GM12865 (cell line): ENCODE measurements at regions not wholly inside any gene's neighbourhood (a gene's known extent, or its start where the extent isn't known, plus 50 kb on each side); places are given as distances from the start of the nearest gene placed in this dataset.

ENCODE experiments used
- DNase-seq: peaks from one replicate; pipeline ENCODE4 v3.0.0; 2010; ENCODE audit warnings: low read depth
- H3K4me3 ChIP-seq: 2 replicates; pipeline ENCODE4 v1.5.1; 2011; ENCODE audit warnings: mild to moderate bottlenecking, low read depth, low read length, control low read depth
- TF ChIP-seq, protein P1 (sequence below): IDR thresholded peaks from 2 replicates; pipeline ENCODE4 v1.5.1; 2011; ENCODE audit warnings: low read length, control low read depth, low read depth, inconsistent platforms; ENCODE audit not compliant: insufficient read depth; ENCODE audit errors: missing control alignments

DNA sequence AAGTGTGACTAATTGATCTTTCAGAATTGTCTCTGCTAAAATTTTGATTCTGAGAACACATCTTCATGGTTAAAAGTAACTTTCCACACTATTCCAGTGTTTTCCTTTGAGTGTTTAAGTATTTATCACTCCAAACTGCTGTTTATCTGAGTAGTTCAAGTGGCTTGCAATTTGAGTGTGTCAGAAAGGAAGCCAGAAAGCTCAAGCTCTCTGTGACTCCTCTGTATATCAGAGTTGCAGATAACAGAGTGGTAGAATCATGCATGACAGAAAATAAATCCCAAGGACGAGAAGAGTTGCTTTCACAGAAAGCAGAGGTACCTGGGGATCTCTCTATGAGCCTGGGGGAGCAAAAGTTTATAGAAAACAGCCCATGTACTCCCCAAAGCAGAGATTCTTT is 130.0 kb downstream of the CYB561 start:
- no peak for DNase-seq
- TF ChIP-seq, protein P1, sequence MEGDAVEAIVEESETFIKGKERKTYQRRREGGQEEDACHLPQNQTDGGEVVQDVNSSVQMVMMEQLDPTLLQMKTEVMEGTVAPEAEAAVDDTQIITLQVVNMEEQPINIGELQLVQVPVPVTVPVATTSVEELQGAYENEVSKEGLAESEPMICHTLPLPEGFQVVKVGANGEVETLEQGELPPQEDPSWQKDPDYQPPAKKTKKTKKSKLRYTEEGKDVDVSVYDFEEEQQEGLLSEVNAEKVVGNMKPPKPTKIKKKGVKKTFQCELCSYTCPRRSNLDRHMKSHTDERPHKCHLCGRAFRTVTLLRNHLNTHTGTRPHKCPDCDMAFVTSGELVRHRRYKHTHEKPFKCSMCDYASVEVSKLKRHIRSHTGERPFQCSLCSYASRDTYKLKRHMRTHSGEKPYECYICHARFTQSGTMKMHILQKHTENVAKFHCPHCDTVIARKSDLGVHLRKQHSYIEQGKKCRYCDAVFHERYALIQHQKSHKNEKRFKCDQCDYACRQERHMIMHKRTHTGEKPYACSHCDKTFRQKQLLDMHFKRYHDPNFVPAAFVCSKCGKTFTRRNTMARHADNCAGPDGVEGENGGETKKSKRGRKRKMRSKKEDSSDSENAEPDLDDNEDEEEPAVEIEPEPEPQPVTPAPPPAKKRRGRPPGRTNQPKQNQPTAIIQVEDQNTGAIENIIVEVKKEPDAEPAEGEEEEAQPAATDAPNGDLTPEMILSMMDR = no peak
- H3K4me3 ChIP-seq = no peak overlapping the region

DNA sequence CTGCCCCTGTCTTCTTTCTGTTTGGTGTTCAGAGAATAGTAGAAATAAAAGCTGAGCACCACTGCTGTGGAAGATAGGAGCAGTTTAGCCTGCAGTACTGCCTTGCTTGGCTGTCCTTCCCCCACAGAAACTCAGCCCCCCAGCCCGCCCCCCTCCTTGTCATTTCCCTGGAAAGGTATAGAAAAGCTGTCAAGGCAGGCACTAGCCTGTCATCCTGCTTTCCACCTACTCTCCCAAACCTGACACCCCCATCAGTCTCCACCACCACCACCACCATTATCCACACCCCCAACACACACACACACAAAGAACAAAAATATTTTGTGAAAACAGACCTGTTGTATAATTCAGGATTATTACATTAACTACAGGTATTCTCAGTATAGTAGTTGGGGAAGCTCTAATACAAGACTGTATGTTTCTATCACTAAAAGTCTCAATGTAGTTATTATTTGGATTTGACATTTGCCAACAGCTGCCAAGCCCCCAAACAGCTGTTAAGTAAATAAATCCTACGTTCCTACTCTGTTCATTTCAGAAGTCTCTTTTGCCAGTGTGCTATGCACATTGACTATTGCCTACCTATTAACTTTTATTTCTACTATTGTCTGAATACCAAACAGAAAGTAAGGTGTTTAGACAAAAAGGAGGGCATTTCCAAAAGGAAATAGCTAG is 128.8 kb downstream of the CYB561 start:
- DNase-seq = no peak
- H3K4me3 ChIP-seq = no peak overlapping the region
- TF ChIP-seq, protein P1 = no peak

DNA sequence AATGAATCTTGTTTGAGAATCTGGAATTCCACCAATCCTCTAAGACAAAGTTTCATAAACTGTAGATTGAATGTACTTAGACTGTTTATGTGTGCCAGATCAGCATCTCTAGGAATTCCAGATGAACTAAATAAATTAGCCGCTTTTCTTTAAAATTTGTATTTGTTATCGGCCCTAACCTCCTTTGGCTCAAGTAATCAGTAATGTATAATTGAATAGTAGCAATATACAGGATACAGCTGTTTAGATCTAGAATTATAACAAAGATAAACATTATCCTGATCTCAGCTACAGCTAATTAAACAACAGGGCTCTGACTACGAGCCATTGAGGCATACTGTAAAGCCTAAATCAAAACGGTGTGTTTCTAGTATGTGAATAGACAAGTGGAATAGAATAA is 120.3 kb downstream of the CYB561 start:
- no peak overlapping the region for H3K4me3 ChIP-seq
- TF ChIP-seq, protein P1 = no peak
- DNase-seq = no peak

DNA sequence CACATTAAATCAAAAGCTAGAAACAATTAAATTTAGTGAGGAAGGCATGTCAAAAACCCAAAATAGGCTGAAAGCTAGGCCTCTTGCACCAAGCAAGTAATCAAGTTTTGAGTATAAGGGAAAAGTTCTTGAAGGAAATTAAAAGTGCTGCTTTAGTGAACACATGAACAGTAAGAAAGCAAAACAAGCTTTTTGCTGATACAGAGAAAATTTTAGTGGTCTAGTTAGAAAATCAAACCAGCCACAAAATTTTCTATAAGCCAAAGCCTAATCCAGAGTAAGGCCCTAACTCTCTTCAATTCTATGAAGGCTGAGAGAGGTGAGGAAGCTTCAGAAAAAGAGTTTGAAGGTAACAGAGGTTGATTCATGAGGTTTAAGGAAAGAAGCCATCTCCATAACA is 116.2 kb downstream of the CYB561 start:
- no peak for DNase-seq
- TF ChIP-seq, protein P1 = no peak
- no peak overlapping the region for H3K4me3 ChIP-seq

DNA sequence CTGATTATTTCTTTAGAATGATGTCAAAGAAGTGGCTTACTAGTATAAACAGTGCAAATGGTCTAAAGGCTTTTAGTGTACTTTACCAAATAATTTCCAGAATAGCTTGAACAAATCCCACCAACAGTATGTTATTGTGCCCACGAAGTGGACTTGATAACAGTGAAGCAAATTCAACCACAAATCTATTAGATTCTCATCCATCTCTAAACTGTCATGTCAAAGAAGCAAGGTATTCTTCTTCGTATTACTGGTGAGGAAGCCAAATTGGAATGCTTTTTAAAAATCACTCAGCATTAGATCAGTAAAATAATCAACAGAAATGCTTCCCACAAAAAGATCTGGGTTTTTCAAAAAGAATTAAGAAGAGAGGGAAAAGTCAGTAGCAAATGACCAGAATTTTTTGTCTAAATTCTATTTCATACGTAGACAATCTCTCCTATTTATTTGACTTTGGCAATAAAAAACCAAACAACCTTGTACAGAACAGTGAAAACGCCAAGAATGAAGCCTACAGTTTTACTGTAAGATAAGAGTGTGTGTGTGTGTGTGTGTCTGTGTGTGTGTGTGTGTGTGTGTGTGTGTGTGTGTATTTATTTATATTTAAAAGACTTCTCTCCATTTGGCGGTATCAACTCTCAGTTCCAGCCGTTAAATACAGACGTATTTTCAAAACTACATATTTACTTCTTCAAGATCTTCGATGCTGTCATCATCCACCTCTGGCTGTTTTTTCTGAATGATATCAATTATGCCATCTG is 114.6 kb downstream of the CYB561 start:
- TF ChIP-seq, protein P1 = no peak
- H3K4me3 ChIP-seq = no peak overlapping the region
- no peak for DNase-seq

DNA sequence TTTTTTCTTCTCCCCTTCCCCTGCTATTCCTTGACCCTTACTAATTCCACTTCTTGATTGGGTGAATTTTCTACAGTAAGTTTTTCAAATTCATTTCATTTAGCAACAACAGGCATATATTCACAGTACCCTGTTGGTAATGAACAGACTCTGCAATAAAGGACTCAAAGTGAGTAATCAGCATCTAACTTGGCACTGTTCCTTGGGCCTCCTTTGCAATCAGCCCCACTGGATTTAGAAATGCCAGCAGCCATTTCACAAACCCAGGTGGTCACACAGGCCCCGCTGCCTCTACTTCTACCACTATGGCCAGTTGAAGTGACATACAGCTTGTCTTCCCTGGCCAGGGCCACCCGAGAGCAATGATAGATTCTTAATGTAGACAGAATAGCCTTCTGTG is 113.8 kb downstream of the CYB561 start:
- H3K4me3 ChIP-seq = no peak overlapping the region
- DNase-seq = no peak
- TF ChIP-seq, protein P1 = no peak
